ELF-1 (cell line): ENCODE measurements at regions not wholly inside any gene's neighbourhood (a gene's known extent, or its start where the extent isn't known, plus 50 kb on each side); places are given as distances from the start of the nearest gene placed in this dataset.
"Not testable (repeated sequence)": the region's sequence is repeated elsewhere in the genome, so short reads cannot be mapped to it uniquely, and the experiment has no call there.

Source experiments
- DNase-seq: peaks from one replicate; pipeline ENCODE4 v3.0.0-alpha.2; 2016; ENCODE audit warnings: low read depth, low spot score

DNA sequence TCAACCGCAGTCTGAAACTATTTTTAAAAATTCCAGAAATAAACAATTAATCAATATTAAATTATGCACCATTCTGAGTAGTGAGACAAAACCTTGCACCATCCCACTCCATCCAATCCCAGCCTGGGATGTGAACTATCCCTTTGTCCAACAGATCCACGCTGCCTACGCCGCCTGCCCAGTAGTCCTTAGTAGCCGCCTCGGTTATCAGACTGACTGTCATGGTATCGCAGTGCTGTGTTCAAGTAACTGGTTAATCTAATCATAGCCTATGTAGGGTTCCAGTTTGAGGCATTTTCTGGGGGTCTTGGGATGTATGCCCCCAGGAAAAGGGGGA is 437.7 kb downstream of the HS3ST3B1 start:
- no peak for DNase-seq

DNA sequence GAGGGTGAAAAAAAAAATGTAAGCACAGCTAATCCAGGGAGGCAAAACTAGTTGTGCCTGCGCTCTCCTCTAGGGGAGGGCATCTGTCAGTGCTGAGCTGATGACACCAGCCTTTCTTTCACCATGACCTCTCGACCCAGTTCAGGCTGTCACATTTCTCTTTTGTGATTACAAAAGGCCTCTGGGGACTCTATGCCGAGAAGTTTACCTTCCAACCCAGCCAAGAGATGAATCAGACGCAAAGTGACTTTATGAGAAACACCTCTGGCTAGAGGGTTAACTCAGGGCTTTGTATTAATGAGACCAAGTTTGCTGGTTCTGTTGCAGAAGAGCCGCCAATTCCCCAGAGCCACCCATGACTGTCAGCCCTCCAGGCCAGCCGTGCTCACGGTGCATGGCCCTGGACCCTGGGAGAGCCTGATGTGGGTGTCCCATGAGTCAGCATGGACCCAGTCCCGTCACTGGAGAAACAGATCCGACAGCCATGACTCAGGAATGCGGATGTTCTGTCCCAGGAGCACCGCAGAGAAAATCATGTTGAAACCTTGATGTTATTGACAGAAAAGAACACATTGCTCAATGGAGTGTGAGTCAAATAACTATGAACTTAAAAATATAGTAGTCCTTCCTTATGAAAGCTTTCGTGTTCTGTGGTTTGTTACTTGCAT is 437.2 kb downstream of the HS3ST3B1 start:
- DNase-seq: peak; percentile 75

GRCh38 chr17:14736631-14737030 is 435.8 kb downstream of the HS3ST3B1 start:
- no peak for DNase-seq

GRCh38 chr17:14733376-14733775 is 432.5 kb downstream of the HS3ST3B1 start:
- DNase-seq: no peak

GRCh38 chr17:14732211-14732610 is 431.3 kb downstream of the HS3ST3B1 start:
- DNase-seq: no peak

GRCh38 chr17:14731591-14731990 is 430.7 kb downstream of the HS3ST3B1 start:
- peak; percentile 82 for DNase-seq

DNA sequence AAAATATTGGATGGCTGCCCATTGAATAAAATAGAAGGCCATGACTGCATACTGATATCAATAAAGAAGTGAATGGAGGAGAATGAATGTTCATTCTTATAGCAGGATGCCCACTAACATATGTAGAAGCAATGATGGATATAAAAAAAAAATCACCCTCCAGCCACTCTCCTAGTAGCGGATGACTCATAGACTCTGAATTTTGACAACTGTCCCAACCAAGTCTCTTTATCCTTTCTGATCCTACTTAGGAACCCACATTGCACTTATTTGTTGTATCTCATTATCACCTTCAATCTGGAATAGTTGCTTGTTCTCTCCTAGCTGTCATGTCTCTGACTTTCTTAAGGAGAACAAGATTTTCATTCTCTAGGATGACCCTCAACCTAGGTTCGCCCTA is 429.9 kb downstream of the HS3ST3B1 start:
- no peak for DNase-seq

- no peak for DNase-seq
These were observed 424.8 kb downstream of the HS3ST3B1 start for GRCh38 chr17:14725729-14726128.

- DNase-seq: no peak
These were observed 423.9 kb downstream of the HS3ST3B1 start for GRCh38 chr17:14724770-14725169.

- not testable (repeated sequence) for DNase-seq
These were observed 422.5 kb downstream of the HS3ST3B1 start for GRCh38 chr17:14723349-14723748.

DNA sequence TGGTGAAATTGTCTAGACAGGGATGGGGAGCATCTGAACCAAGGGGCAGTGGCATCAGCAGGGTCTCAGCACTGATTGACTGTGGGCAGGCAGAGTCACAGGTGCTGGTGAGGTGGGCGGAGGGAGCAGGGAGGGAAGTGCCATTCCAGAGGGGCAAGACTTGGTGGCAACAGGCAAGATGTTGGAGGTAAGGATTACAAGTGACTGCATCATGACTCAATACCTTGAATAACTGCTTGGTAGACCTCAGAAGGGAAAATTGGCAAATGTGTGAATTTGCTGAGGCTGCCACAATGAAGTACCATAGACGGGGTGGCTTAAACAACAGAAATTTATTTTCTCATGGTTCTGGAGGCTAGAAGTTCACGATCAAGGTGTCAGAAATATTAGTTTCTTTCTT is 419.1 kb downstream of the HS3ST3B1 start:
- no peak for DNase-seq

GRCh38 chr17:14717859-14718258 is 417.0 kb downstream of the HS3ST3B1 start:
- DNase-seq: no peak

GRCh38 chr17:14715561-14715960 is 414.7 kb downstream of the HS3ST3B1 start:
- DNase-seq: no peak

GRCh38 chr17:14712611-14713021 is 411.7 kb downstream of the HS3ST3B1 start:
- no peak for DNase-seq

DNA sequence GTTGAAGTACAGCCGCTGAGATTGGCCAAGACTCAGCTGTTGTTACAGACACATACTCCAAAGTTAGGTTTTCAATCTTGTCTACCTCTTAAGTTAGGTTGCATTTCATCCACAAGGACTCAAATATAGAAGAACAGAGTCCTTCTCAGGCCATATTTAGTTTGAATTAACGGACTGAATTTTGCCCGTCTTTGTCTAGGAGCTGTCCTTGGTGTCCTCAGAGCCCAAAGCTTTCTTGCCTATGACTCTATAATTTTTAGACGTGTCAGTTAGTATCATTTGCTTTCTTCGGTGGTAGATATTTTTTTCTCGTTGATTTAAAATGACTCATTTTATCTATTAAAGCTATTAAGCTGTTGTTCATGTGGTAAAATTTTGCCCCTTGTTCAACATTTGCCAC is 403.2 kb downstream of the HS3ST3B1 start:
- DNase-seq: no peak

GRCh38 chr17:14701886-14702285 is 401.0 kb downstream of the HS3ST3B1 start:
- no peak for DNase-seq

- DNase-seq: no peak
These were observed 398.8 kb downstream of the HS3ST3B1 start for GRCh38 chr17:14699574-14700185.

DNA sequence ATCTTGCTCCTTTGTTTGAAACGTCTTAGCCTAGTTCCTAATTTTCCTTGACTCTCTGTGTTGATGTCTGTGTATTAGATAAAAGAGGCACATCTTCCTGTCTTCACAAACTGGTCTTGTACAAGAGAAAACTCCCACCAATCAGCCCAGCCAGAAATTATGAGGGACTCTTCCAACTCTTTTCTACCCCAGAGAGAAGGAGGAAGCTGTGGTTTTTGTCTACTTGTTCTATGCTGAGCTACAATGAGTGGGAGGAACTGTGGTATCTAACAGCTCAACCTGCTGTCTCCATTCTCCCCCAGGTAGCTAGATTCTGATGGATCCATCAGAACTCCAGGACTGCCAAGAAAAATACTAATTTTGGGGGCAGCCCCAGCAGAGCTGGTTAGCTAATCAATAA is 392.5 kb downstream of the HS3ST3B1 start:
- DNase-seq: no peak

DNA sequence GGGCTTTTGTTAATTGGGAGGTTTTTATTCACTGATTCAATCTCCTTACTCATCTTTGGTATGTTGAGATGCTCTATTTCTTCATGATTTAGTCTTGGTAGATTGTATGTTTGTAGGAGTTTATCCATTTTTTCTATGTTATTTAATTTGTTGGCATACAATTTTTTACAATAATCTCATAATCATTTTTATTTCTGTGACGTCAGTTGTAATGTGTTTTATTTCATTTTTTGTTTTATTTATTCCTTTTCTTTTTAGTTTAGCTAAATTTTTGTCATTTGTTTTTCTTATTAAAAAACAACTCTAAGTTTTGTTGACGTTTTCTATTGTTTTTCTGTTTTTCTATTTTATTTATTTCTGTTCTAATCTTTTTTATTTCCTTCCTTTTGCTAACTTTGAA is 389.8 kb downstream of the HS3ST3B1 start:
- DNase-seq: no peak

DNA sequence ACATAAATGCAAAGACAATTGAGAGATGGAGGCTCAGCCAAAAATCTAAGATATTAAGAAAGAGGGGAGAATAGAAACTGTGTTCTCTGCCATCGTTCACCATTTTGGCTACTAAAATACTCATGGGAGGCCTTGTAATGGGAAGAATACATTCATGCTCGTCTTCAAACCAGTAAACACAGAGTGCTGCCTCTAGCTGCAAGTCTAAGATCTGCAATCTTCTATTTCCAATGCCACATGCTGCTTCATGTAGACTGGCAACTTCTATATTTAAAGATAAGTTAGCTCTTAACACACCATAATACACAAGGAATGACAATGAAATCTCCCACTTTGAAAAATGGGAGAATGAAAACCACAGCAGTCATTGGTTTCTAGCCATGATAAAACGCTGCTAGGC is 387.3 kb downstream of the HS3ST3B1 start:
- DNase-seq: no peak

GRCh38 chr17:14672830-14673229 is 371.9 kb downstream of the HS3ST3B1 start:
- DNase-seq: peak; percentile 20

DNA sequence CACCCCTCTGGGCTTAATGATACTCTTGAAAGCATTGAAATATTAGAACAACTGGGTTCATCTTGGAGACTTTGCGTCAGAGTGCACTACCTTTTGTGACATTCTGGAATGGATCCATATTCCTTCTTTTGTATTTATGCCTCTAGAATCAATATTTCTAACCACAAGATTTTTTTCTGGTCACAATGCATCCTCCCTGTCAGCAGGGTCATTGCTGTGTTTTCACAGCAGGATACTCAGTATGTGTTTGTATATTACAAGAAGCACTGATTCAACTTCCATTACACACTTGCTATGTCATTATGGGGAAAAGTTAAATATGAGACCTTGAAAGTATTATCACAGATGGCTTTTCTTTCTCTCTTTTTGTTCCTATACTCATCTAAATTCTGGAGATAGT is 370.0 kb downstream of the HS3ST3B1 start:
- DNase-seq: no peak

GRCh38 chr17:14664511-14664910 is 363.6 kb downstream of the HS3ST3B1 start:
- no peak for DNase-seq

GRCh38 chr17:14641117-14641516 is 340.2 kb downstream of the HS3ST3B1 start:
- no peak for DNase-seq
